ENCODE measurements at regions not wholly inside any gene's neighbourhood (a gene's known extent, or its start where the extent isn't known, plus 50 kb on each side); places are given as distances from the start of the nearest gene placed in this dataset.

GRCh38 chr5:148708854-148709253, 54.5 kb upstream of the HTR4 start:
- no peak for DNase-seq
- H3K9me3 Mint-ChIP-seq, result peaks cover 0 to 3% (median 0%) of the 10 kb centered on the region in 6 donors
- H3K4me1 Mint-ChIP-seq, result peaks cover 0 to 7% of the 10 kb centered on the region in 2 donors
- H3K36me3 Mint-ChIP-seq, result no peaks in the 10 kb centered on the region
- peaks cover 4 to 5% (median 5%) of the 10 kb centered on the region in 3 donors for H3K27me3 Mint-ChIP-seq (ENCODE audit: low read depth in 3 of 3)
- no peak overlapping the region for H3K4me3 Mint-ChIP-seq
- no peak overlapping the region for H3K27ac Mint-ChIP-seq

GRCh38 chr5:148711961-148712360, 57.6 kb upstream of the HTR4 start:
- peaks cover 0 to 7% of the 10 kb centered on the region in 2 donors for H3K4me1 Mint-ChIP-seq
- no peak overlapping the region for H3K27ac Mint-ChIP-seq
- no peak overlapping the region for H3K4me3 Mint-ChIP-seq
- no peaks in the 10 kb centered on the region for H3K9me3 Mint-ChIP-seq
- H3K27me3 Mint-ChIP-seq (ENCODE audit: low read depth in 3 of 3), result peaks cover 2 to 5% (median 4%) of the 10 kb centered on the region in 3 donors
- no peak for DNase-seq
- no peaks in the 10 kb centered on the region for H3K36me3 Mint-ChIP-seq

- Mint-ChIP-seq H3K36me3 (no peaks in the 10 kb centered on the region), H3K27ac (no peak overlapping the region), H3K27me3 (ENCODE audit: low read depth in 3 of 3) (peaks cover 2 to 5% (median 2%) of the 10 kb centered on the region in 3 donors), H3K4me3 (no peak overlapping the region), H3K4me1 (no peaks in the 10 kb centered on the region), H3K9me3 (no peaks in the 10 kb centered on the region)
- DNase-seq, result no peak
These were observed 59.6 kb upstream of the HTR4 start for GRCh38 chr5:148713735-148714508.

- Mint-ChIP-seq H3K4me1 (no peaks in the 10 kb centered on the region), H3K36me3 (no peaks in the 10 kb centered on the region), H3K4me3 (no peak overlapping the region), H3K27me3 (ENCODE audit: low read depth in 3 of 3) (peaks cover 2 to 8% (median 3%) of the 10 kb centered on the region in 3 donors), H3K9me3 (no peaks in the 10 kb centered on the region), H3K27ac (no peak overlapping the region)
- DNase-seq, result no peak
These were observed 62.4 kb upstream of the HTR4 start for GRCh38 chr5:148716716-148717115.

- Mint-ChIP-seq H3K4me3 (no peak overlapping the region), H3K27me3 (ENCODE audit: low read depth in 3 of 3) (peaks cover 2 to 5% (median 3%) of the 10 kb centered on the region in 3 donors), H3K27ac (no peak overlapping the region), H3K4me1 (no peaks in the 10 kb centered on the region), H3K9me3 (no peaks in the 10 kb centered on the region), H3K36me3 (no peaks in the 10 kb centered on the region)
- DNase-seq, result no peak
These were observed 63.3 kb upstream of the HTR4 start for GRCh38 chr5:148717668-148718067.

GRCh38 chr5:148719605-148720004, 65.3 kb upstream of the HTR4 start:
- Mint-ChIP-seq H3K9me3 (no peaks in the 10 kb centered on the region), H3K27ac (no peak overlapping the region), H3K4me3 (no peak overlapping the region), H3K36me3 (no peaks in the 10 kb centered on the region), H3K4me1 (no peaks in the 10 kb centered on the region), H3K27me3 (ENCODE audit: low read depth in 3 of 3) (peaks cover 1 to 8% (median 7%) of the 10 kb centered on the region in 3 donors)
- no peak for DNase-seq

- Mint-ChIP-seq H3K9me3 (no peaks in the 10 kb centered on the region), H3K27ac (no peak overlapping the region), H3K4me3 (no peak overlapping the region), H3K4me1 (no peaks in the 10 kb centered on the region), H3K27me3 (ENCODE audit: low read depth in 3 of 3) (peaks cover 1 to 8% (median 7%) of the 10 kb centered on the region in 3 donors), H3K36me3 (no peaks in the 10 kb centered on the region)
- no peak for DNase-seq
These were observed 65.9 kb upstream of the HTR4 start for GRCh38 chr5:148720257-148720656.

GRCh38 chr5:148723143-148723542, 68.8 kb upstream of the HTR4 start:
- H3K9me3 Mint-ChIP-seq, result no peaks in the 10 kb centered on the region
- no peaks in the 10 kb centered on the region for H3K4me1 Mint-ChIP-seq
- H3K27me3 Mint-ChIP-seq (ENCODE audit: low read depth in 3 of 3), result peaks cover 1 to 12% (median 9%) of the 10 kb centered on the region in 3 donors
- no peak overlapping the region for H3K27ac Mint-ChIP-seq
- no peak overlapping the region for H3K4me3 Mint-ChIP-seq
- H3K36me3 Mint-ChIP-seq, result no peaks in the 10 kb centered on the region
- no peak for DNase-seq

- Mint-ChIP-seq H3K4me1 (no peaks in the 10 kb centered on the region), H3K36me3 (no peaks in the 10 kb centered on the region), H3K4me3 (no peak overlapping the region), H3K27me3 (ENCODE audit: low read depth in 3 of 3) (peaks cover 0 to 9% (median 7%) of the 10 kb centered on the region in 3 donors), H3K27ac (no peak overlapping the region), H3K9me3 (no peaks in the 10 kb centered on the region)
- DNase-seq, result no peak
These were observed 71.3 kb upstream of the HTR4 start for GRCh38 chr5:148725675-148726074.

GRCh38 chr5:148729182-148729581, 74.9 kb upstream of the HTR4 start:
- DNase-seq, result no peak
- H3K4me1 Mint-ChIP-seq, result no peaks in the 10 kb centered on the region
- H3K27me3 Mint-ChIP-seq (ENCODE audit: low read depth in 3 of 3), result peaks cover 1 to 7% (median 2%) of the 10 kb centered on the region in 3 donors
- no peaks in the 10 kb centered on the region for H3K9me3 Mint-ChIP-seq
- H3K4me3 Mint-ChIP-seq, result no peak overlapping the region
- H3K27ac Mint-ChIP-seq, result no peak overlapping the region
- no peaks in the 10 kb centered on the region for H3K36me3 Mint-ChIP-seq

GRCh38 chr5:148730270-148730669, 75.9 kb upstream of the HTR4 start:
- no peak overlapping the region for H3K27ac Mint-ChIP-seq

GRCh38 chr5:148730942-148731898, 76.9 kb upstream of the HTR4 start:
- Mint-ChIP-seq H3K4me1 (no peaks in the 10 kb centered on the region), H3K9me3 (no peaks in the 10 kb centered on the region), H3K27me3 (ENCODE audit: low read depth in 3 of 3) (peaks cover 0 to 1% (median 0%) of the 10 kb centered on the region in 3 donors), H3K27ac (peak overlapping the region in 1 of 6 donors; percentile 63), H3K36me3 (no peaks in the 10 kb centered on the region), H3K4me3 (peak overlapping the region in 3 of 5 donors; percentile 8 to 75 (median 45))
- peak; percentile 62 to 72 (median 64) for DNase-seq

More at GRCh38 chr5:148730270-148730669, 75.9 kb upstream of the HTR4 start:
- Mint-ChIP-seq H3K4me1 (no peaks in the 10 kb centered on the region), H3K36me3 (no peaks in the 10 kb centered on the region), H3K4me3 (no peak overlapping the region), H3K9me3 (no peaks in the 10 kb centered on the region), H3K27me3 (ENCODE audit: low read depth in 3 of 3) (peaks cover 1 to 4% (median 2%) of the 10 kb centered on the region in 3 donors)
- no peak for DNase-seq

- Mint-ChIP-seq H3K36me3 (no peaks in the 10 kb centered on the region), H3K4me1 (no peaks in the 10 kb centered on the region), H3K27me3 (ENCODE audit: low read depth in 3 of 3) (peaks cover 0 to 1% (median 0%) of the 10 kb centered on the region in 3 donors), H3K9me3 (no peaks in the 10 kb centered on the region), H3K4me3 (no peak overlapping the region), H3K27ac (no peak overlapping the region)
- no peak for DNase-seq
These were observed 78.4 kb upstream of the HTR4 start for GRCh38 chr5:148732692-148733091.
